SKM-1 (cell line): ENCODE measurements at regions not wholly inside any gene's neighbourhood (a gene's known extent, or its start where the extent isn't known, plus 50 kb on each side); places are given as distances from the start of the nearest gene placed in this dataset.

Experiments
- DNase-seq: peaks from one replicate; lab custom pipeline; 2025; ENCODE audit not compliant: unreplicated experiment; lab: John Stamatoyannopoulos, UW

DNA sequence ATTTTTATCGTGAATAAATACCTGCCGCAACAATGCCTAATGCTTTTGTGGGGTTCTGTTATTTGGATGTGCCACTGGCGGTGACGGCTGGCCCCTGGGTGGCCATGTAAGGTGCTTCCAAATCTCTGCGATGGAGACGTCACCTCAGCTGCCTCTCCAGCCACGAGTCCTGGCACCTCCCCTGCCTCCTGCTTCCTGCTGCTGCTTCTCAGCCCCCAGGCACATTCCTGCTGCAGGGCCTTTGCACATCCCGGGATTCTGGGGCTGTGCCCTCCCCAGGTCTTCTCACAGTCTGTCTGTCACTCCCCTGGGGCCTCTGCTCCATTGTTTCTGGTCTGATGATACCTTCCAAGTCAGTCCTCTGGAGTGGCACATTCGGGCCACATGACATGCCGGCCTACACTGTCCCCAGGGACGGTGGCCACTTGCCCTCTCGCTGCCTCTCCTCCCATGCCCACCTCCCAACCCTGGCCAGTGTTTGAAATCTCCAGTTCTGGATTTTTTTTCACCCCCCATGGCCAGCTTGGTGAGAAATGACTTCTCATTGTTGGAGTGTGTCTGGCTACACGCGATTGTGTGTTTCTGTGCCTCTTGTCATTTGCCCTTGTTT is 151.8 kb downstream of the KIF26A start:
- no peak for DNase-seq

- no peak for DNase-seq
Measured at GRCh38 chr14:104290756-104291122, 152.4 kb downstream of the KIF26A start.

DNA sequence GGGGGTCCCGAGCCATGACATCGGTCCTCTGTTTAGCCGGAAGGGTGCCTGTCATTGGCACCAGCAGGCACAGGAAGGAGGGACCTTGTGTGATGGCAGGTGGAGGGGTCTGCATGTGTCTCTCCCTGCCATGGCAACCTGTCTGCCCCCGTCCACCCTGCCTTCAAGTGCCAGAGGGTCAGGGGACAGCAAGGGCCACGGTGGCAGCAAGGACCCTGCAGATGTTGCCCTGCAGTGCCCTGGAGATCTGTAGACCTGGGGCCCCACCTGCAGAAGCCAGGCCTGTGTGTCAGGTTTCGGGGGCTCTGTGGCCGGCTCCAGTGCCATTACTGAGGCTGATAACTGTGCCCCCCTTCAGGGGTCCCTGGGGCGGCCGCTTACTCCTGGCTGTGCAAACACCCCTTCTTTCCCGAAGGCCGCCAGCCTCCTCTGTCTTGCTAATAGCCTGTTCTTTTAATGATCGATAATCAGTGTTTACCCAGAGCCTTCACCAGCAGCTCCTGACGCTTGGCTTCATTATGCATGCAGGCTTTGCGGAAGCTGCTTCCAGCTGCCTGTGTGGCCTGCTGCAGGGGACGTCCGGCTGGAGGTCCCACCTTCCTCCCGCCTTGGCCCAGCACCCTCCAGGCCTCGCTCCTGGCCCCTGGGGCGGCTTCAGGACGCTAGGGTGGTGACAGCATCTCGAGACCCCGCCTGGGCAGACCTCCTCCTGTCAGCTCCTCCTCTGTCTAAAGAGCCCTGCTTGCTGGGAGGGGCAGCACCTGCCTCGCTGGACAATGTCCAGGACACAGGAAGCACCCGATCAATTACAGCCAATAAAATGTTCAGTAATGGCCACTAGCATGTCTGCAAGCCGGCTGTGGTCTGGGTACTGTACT is 153.0 kb downstream of the KIF26A start:
- DNase-seq = no peak

DNA sequence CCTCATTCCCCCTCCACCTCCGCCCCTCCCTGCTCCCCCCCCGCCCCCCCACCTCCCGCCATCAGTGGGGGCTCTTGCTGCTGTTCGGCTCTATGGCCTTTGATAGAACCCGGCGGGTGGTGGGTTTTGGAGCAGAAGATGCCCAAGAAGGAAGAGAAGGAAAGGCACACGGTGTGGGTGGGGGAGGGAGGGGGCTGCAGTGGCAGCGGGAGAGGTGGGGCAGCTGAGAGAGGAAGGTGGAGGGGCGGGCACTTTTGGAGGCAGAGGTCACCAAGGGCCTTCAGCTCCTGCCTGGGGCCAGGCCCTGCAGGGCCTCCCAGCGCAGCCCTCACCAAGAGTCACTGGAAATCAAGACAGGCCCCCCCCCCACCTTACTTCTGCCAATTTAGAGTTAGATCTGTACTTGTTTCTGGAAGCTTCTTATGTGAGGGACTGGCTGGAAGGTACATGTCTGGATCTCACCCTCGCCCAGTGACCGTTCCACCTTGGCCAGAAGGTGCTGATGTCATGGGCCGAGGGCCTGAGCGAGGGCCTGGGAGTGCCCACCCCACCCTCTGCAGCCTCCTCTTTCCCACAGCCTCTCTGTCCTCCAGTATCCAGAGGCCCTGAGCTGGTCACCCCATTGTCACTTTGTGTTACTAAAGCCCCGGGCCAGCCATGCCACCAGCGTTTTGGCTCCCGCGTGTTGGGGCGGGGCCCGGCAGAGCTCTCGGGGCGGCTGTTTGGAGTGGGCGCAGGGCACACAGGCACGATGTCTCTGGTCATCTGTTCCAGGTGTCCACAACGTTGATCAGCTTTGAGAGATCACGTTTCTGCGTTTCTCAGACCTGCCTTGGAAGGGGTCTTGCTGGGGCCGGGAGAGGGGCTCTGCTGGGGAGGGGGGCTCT is 153.9 kb downstream of the KIF26A start:
- no peak for DNase-seq

DNA sequence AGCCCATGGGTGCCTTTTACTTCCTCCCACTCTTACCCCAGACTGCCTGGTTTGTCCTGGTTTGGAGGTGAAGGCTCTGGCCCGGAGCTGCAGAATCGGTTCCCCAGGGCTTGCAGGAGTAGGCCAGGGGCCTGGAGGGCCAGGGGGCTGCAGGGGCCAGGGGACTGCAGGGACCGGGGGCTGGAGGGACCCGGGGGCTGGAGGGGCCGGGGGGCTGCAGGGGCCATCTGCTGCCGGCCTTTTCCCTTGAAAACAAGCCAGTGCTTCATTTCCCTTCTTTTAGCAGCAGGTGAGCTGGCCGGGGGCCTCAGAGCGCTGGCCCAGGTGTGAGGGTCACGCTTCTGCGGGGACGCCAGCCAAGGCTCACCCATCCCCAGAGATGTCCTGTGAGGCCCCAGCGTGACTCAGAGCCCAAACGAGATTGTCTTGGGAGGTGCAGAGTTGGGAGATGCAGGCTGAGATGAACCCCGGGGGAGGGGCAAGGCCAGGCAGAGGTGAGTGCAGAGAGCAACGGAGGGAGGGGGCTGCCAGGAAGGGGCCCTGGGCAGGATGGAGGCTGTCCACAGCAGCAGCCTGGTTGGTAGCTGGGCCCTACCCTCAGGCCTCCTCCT is 154.9 kb downstream of the KIF26A start:
- no peak for DNase-seq

- DNase-seq = no peak
Measured at GRCh38 chr14:104293851-104294627, 155.7 kb downstream of the KIF26A start.

DNA sequence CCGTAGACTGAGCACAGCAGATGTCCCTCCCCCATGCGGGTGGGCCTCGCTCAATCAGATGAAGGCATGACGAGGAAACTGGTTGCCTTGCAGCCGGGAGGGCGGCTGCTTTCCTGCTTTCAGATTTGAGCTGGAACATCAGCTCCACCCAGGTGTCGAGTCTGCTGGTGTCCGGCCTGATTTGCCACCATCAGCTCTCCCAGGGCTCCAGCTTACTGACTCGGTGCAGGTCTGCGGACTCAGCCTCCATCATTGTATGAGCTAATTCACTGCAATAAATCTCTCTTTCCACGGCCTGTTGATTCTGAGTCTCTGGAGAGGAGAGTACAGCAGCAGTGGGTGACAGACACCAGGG is 156.2 kb downstream of the KIF26A start:
- DNase-seq = no peak

GRCh38 chr14:104294983-104295680 is 156.7 kb downstream of the KIF26A start:
- no peak for DNase-seq

GRCh38 chr14:104295681-104296387 is 157.4 kb downstream of the KIF26A start:
- no peak for DNase-seq

- no peak for DNase-seq
Measured at GRCh38 chr14:104296388-104297312, 158.3 kb downstream of the KIF26A start.

- DNase-seq = no peak
Measured at GRCh38 chr14:104297313-104297704, 158.9 kb downstream of the KIF26A start.

DNA sequence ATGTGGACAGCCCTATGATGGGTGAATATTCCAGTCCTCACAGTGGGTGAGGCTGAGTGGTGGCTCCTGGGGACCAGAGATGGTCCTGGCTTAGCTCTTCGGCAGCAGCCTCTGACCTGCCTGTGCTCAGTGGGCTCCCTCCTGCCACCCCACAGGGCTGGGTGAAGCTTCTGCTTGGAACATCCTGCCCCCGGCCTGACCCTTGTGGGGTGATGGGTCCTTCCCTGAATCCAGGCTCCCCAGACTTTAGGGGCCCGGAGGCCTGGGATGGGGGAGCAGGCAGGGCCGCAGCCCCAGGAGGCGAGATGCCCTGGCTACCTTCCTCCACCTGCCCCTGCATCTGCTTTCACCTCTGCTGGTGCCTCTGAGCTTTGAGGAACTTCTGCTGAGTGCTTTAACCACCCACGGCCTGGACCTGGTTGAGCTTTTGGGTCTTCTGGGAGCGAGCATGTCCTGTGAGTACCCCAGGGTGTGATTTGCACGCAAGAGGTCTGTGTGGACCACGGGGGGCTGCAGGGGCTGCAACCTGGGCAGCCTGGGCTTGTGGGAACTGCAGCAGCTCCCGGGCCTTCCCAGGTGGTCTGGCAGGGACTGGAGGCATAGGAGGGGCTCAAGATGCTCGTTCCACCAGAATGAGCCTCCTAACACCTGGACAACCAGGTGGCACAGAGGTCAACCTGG is 159.5 kb downstream of the KIF26A start:
- DNase-seq = no peak

DNA sequence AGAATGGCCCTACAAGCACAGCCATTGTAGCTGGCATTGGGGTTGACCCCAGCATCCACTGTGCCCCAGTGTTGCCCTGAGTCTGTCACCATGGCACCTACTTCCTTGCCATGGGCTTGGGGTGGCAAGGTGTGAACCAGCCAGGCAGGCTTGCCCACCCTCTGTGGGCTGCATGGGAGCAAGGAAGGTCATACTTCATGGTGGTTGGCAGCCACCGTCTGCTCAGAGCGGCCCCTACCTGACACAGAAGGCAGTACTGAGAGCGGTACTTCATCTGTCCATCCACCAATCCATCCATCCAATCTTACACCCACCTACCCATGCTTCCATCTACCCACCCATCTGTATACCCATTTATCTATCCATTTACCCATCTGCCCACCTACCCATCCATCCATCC is 160.1 kb downstream of the KIF26A start:
- DNase-seq = no peak

- no peak for DNase-seq
Measured at GRCh38 chr14:104299993-104300761, 161.8 kb downstream of the KIF26A start.

DNA sequence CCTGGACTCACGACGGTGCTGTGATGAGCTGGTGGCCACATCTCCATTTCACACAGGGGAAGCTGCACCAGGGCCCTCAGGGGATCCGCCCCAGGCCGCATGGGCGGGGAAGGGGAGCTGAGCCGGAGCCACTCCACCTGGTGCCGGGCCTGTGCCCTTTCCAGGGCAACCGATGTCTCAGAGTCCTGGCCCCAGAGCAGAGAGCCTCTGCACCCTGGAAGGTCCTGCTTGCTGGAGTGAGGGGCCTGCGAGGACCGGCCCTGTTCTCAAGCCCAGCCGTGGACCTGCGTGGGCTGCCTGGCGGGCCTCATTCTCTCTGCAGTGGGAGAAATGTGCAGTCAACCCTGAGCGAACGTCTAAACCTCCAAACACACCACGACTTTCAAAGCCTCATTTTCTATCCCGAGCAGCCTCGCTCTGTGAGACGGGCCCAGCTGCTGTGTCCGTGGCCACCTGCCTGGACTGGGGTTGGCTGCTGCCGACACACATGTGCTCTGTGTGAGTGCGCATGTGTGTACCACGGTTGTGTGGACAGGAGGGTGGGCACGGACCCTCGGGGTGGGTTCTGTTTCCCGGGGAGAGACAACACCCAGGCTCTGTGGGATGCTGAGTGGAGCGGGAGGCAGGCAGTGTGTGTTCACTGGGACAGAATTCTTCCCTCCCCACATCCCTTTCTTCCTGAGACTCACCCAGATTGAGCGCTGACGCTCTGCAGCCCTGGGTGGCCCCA is 163.5 kb downstream of the KIF26A start:
- DNase-seq = no peak

DNA sequence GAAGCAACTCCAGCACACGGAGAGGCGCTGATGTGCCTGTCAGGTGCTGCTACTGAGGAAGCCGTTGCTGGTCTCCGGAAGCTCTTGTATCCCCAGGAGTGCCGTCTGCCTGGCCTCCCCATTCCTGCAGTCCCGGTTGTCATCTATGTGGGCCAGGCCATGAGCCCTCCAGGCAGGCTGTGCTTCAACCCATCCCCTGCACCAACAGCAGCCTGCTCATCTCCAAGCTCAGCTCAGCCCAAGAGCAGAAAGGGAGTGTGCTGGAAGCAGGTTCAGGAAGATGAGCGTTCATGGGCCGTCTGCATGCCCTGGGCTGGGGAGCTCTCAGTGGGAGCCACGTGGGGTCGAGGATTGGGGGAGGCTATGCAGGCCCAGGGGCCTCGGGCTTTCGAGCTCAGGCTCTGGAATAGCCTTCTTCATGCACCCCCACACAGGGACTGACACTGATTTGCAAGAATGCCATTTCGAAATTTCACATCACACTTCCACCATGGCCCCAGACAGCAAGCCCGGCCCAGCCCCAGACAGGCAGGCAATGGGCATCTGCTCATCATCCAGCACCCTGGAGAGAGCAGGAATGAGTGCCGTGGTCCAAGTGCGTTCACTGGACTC is 164.5 kb downstream of the KIF26A start:
- no peak for DNase-seq
